Brain microvascular endothelial cell (primary cell): ENCODE measurements at regions not wholly inside any gene's neighbourhood (a gene's known extent, or its start where the extent isn't known, plus 50 kb on each side); places are given as distances from the start of the nearest gene placed in this dataset.

Source experiments
- DNase-seq: peaks from one replicate; pipeline ENCODE4 v3.0.0-alpha.2; 2020
- H3K27ac ChIP-seq: fragments of 250-450 bp; sonication (Bioruptor Pico); 2 replicates; pipeline ENCODE4 v1.5.1; 2020; ENCODE audit warnings: mild to moderate bottlenecking, moderate library complexity
- H3K27me3 ChIP-seq: fragments of 250-450 bp; sonication (Bioruptor Pico); replicated peaks from 2 replicates; pipeline ENCODE4 v1.5.1; 2020; ENCODE audit warnings: mild to moderate bottlenecking
- H3K36me3 ChIP-seq: fragments of 250-450 bp; sonication (Bioruptor Pico); replicated peaks from 2 replicates; pipeline ENCODE4 v1.5.1; 2020; ENCODE audit warnings: mild to moderate bottlenecking
- H3K4me3 ChIP-seq: 2 replicates; pipeline ENCODE4 v1.5.1; 2011; ENCODE audit warnings: low read depth, mild to moderate bottlenecking, control low read depth, low read length, moderate library complexity
- CTCF ChIP-seq: IDR thresholded peaks from 2 replicates; pipeline ENCODE4 v1.5.1; 2011; ENCODE audit warnings: low read depth, mild to moderate bottlenecking, moderate library complexity, low read length, control low read depth, inconsistent platforms; ENCODE audit errors: missing control alignments
- in situ Hi-C: cut with HindIII; loops from 2 replicates; pipeline ENCODE4 v1.10.0; 2017; ENCODE audit warnings: low sequenced_read_pairs, low pct_ligation_motif_present

- no peak overlapping the region for H3K4me3 ChIP-seq
- no peak for DNase-seq
- in situ Hi-C loops = no loop called here
- H3K36me3 ChIP-seq = no peaks in the 10 kb centered on the region
- H3K27ac ChIP-seq = no peak overlapping the region
- no peaks in the 10 kb centered on the region for H3K27me3 ChIP-seq
- no peak for TF ChIP-seq CTCF
Measured at GRCh38 chr3:3503411-3503810, 295.8 kb upstream of the LRRN1 start.

DNA sequence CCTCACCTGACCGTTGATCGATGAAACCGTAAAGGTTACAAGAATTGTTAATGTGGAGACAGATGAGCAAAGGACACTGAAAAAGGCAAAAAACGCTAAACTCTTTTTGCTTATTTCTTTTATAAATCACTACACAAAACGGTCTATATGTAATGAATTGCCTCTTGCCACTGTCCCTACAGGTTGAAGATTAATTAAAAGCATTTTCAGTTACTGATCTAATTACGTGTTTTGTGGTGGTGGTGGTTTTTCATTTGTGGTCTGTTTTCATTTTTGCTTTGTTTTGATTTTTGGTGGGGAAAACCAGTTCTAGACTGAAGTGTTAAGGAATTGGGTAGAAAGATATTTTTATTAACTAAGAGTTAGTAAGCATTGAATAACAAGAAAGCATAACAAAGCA, 299.2 kb upstream of the LRRN1 start:
- Histone ChIP-seq H3K27ac (no peak overlapping the region), H3K27me3 (no peaks in the 10 kb centered on the region)
- in situ Hi-C loops = no loop called here

GRCh38 chr3:3499012-3499562, 300.1 kb upstream of the LRRN1 start:
- in situ Hi-C loops = no loop called here
- no peak for DNase-seq
- no peak overlapping the region for H3K27ac ChIP-seq
- no peak overlapping the region for H3K4me3 ChIP-seq
- no peak for TF ChIP-seq CTCF
- no peaks in the 10 kb centered on the region for H3K36me3 ChIP-seq
- H3K27me3 ChIP-seq = no peaks in the 10 kb centered on the region

More for the DNA sequence above, 299.2 kb upstream of the LRRN1 start:
- Histone ChIP-seq H3K4me3 (no peak overlapping the region), H3K36me3 (no peaks in the 10 kb centered on the region)
- TF ChIP-seq CTCF = no peak
- DNase-seq = no peak

DNA sequence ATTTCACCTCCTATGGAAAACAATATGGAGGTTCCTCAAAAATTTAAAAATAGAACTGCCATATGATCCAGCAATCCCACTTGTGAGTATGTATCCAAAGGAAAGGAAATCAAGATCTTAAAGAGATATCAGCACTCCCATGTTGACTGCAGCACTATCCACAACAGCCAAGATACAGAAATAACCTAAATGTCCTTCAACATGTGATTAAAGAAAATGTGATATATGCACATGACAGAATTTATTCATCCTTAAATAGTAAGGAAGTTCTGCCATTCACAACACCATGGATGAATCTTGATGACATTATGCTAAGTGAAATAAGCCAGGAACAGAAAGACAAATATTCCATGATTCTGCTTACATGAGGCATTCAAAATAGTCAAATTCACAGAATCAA, 303.6 kb upstream of the LRRN1 start:
- TF ChIP-seq CTCF = no peak
- in situ Hi-C loops = no loop called here
- Histone ChIP-seq H3K4me3 (no peak overlapping the region), H3K27ac (no peak overlapping the region), H3K36me3 (no peaks in the 10 kb centered on the region), H3K27me3 (no peaks in the 10 kb centered on the region)
- DNase-seq = no peak

DNA sequence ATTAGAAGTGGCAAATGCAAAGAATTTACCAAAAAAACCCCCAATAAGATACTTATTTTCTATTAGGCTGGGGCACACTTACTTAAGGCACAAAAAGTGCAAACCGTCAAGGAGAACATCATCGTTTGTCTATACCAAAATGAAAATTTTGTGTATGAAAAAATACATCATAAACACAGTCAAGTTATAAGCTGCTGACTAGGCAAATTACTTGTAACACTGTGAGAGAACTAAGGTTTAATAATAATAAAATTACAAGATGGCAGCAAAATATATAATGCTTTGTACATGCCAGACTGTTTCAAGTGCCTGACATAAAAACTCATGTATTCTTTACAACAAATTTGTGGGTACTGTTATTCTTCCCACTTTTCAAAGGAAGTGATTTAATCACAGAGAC, 297.2 kb upstream of the CRBN start:
- Histone ChIP-seq H3K36me3 (no peaks in the 10 kb centered on the region), H3K27ac (no peak overlapping the region), H3K4me3 (no peak overlapping the region), H3K27me3 (no peaks in the 10 kb centered on the region)
- DNase-seq = no peak
- in situ Hi-C loops = no loop called here
- no peak for TF ChIP-seq CTCF

- DNase-seq = no peak
- Histone ChIP-seq H3K27me3 (no peaks in the 10 kb centered on the region), H3K4me3 (no peak overlapping the region), H3K27ac (no peak overlapping the region), H3K36me3 (no peaks in the 10 kb centered on the region)
- TF ChIP-seq CTCF = no peak
- in situ Hi-C loops = no loop called here
Measured at GRCh38 chr3:3468596-3468995, 289.1 kb upstream of the CRBN start.
